ENCODE measurements at regions not wholly inside any gene's neighbourhood (a gene's known extent, or its start where the extent isn't known, plus 50 kb on each side); places are given as distances from the start of the nearest gene placed in this dataset.

GRCh38 chr5:89989776-89990175 is 419.8 kb downstream of the CETN3 start:
- no peak overlapping the region for H3K27ac ChIP-seq (replicated peaks; ENCODE audit: low read length)

DNA sequence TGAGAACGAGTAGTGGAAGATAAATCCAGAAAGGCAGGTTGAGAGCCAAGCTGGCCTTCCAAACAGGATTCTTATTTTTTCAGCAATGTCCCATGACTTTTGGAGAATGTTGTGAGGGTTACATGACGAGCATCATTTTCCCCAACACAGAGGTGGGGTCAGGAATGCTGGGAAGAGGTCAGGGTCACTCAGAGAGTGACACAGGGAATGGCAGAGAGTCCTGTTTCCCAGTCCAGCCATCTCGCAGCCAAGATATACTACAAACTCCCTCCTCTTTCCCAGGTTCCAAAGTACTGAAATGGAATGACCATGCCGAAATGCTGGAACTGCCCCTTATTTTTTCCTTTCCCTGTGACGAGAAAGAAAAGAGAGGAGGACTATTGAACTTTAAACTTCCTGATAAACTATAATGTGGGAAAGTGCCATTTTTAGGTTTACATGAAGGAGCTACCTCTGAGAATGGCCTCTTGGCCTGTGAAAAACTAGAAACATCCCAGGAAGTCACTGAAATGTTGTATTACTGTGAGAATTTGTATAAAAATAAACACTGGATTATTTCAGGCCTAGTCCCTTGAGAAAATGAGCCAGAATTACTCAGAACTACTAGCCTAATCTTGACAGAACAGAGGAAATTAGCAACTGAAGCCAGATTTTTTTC is 420.4 kb downstream of the CETN3 start:
- no peaks in the 10 kb centered on the region for H3K27me3 ChIP-seq (ENCODE audit: control insufficient read depth in 3 of 3, insufficient read depth in 3 of 3, low read depth in 1 of 3, low read length in 3 of 3)
- no peak overlapping the region for H2BK120ac ChIP-seq (ENCODE audit: low read depth, low read length)
- H2BK15ac ChIP-seq (ENCODE audit: low read length) = no peak overlapping the region
- H3K14ac ChIP-seq (ENCODE audit: low read length) = no peak overlapping the region
- H3K23ac ChIP-seq (ENCODE audit: low read depth, low read length, poor library complexity) = no peak overlapping the region
- no peak overlapping the region for H3K4me2 ChIP-seq (ENCODE audit: insufficient read depth, low read length, poor library complexity, severe bottlenecking)
- no peaks in the 10 kb centered on the region for H3K36me3 ChIP-seq (replicated peaks in 1 of 2; ENCODE audit: control insufficient read depth in 2 of 2, insufficient read depth in 2 of 2, low read length in 2 of 2)
- no peaks in the 10 kb centered on the region for H3K79me1 ChIP-seq (ENCODE audit: low read depth, low read length)
- H3K4me3 ChIP-seq (ENCODE audit: low read length in 2 of 2) = no peak overlapping the region
- H3K18ac ChIP-seq (ENCODE audit: low read length) = no peak overlapping the region
- H4K91ac ChIP-seq (ENCODE audit: low read depth, low read length, poor library complexity) = no peak overlapping the region
- H3K4me1 ChIP-seq (ENCODE audit: control insufficient read depth in 2 of 2, insufficient read depth in 1 of 2, low read depth in 1 of 2, low read length in 2 of 2) = peaks cover 4 to 20% of the 10 kb centered on the region in 2 donors
- DNase-seq (ENCODE audit: low spot score) = no peak
- no CpG with 5 or more reads among the region's 5 CpGs for WGBS, 2 donors (ENCODE audit: extremely low coverage in 2 of 2, insufficient read length in 2 of 2, insufficient replicate concordance in 1 of 2)
- H2AK5ac ChIP-seq (ENCODE audit: low read depth, low read length) = no peak overlapping the region
- H3K9ac ChIP-seq (ENCODE audit: low read depth, low read length, poor library complexity) = no peak overlapping the region
- no peak overlapping the region for H3K27ac ChIP-seq (replicated peaks; ENCODE audit: low read length)
- no peaks in the 10 kb centered on the region for H3K9me3 ChIP-seq (replicated peaks in 1 of 2; ENCODE audit: control insufficient read depth in 2 of 2, insufficient read depth in 1 of 2, low read depth in 1 of 2, low read length in 2 of 2)
- no peak overlapping the region for H3K4ac ChIP-seq (ENCODE audit: low read length)
- no peak overlapping the region for H2BK12ac ChIP-seq (ENCODE audit: low read length)
- H2AFZ ChIP-seq (ENCODE audit: low read length) = peak overlapping the region; percentile 67
- no peak overlapping the region for H4K8ac ChIP-seq (ENCODE audit: low read depth, low read length)
- H2BK5ac ChIP-seq (ENCODE audit: low read length) = no peak overlapping the region

More at GRCh38 chr5:89989776-89990175, 419.8 kb downstream of the CETN3 start:
- H3K18ac ChIP-seq (ENCODE audit: low read length) = no peak overlapping the region
- H2BK12ac ChIP-seq (ENCODE audit: low read length) = no peak overlapping the region
- no peaks in the 10 kb centered on the region for H3K36me3 ChIP-seq (replicated peaks in 1 of 2; ENCODE audit: control insufficient read depth in 2 of 2, insufficient read depth in 2 of 2, low read length in 2 of 2)
- no peak overlapping the region for H3K9ac ChIP-seq (ENCODE audit: low read depth, low read length, poor library complexity)
- H3K4me2 ChIP-seq (ENCODE audit: insufficient read depth, low read length, poor library complexity, severe bottlenecking) = no peak overlapping the region
- H2BK120ac ChIP-seq (ENCODE audit: low read depth, low read length) = no peak overlapping the region
- no peak overlapping the region for H3K4me3 ChIP-seq (ENCODE audit: low read length in 2 of 2)
- no peak overlapping the region for H2BK15ac ChIP-seq (ENCODE audit: low read length)
- no peak overlapping the region for H3K23ac ChIP-seq (ENCODE audit: low read depth, low read length, poor library complexity)
- H4K8ac ChIP-seq (ENCODE audit: low read depth, low read length) = no peak overlapping the region
- no peak overlapping the region for H2BK5ac ChIP-seq (ENCODE audit: low read length)
- DNase-seq (ENCODE audit: low spot score) = no peak
- H2AFZ ChIP-seq (ENCODE audit: low read length) = peak overlapping the region; percentile 67
- H3K9me3 ChIP-seq (replicated peaks in 1 of 2; ENCODE audit: control insufficient read depth in 2 of 2, insufficient read depth in 1 of 2, low read depth in 1 of 2, low read length in 2 of 2) = no peaks in the 10 kb centered on the region
- H3K79me1 ChIP-seq (ENCODE audit: low read depth, low read length) = no peaks in the 10 kb centered on the region
- no peak overlapping the region for H3K4ac ChIP-seq (ENCODE audit: low read length)
- no peak overlapping the region for H2AK5ac ChIP-seq (ENCODE audit: low read depth, low read length)
- no peaks in the 10 kb centered on the region for H3K27me3 ChIP-seq (ENCODE audit: control insufficient read depth in 3 of 3, insufficient read depth in 3 of 3, low read depth in 1 of 3, low read length in 3 of 3)
- H3K14ac ChIP-seq (ENCODE audit: low read length) = no peak overlapping the region
- H4K91ac ChIP-seq (ENCODE audit: low read depth, low read length, poor library complexity) = no peak overlapping the region
- H3K4me1 ChIP-seq (ENCODE audit: control insufficient read depth in 2 of 2, insufficient read depth in 1 of 2, low read depth in 1 of 2, low read length in 2 of 2) = peaks cover 4 to 20% of the 10 kb centered on the region in 2 donors

DNA sequence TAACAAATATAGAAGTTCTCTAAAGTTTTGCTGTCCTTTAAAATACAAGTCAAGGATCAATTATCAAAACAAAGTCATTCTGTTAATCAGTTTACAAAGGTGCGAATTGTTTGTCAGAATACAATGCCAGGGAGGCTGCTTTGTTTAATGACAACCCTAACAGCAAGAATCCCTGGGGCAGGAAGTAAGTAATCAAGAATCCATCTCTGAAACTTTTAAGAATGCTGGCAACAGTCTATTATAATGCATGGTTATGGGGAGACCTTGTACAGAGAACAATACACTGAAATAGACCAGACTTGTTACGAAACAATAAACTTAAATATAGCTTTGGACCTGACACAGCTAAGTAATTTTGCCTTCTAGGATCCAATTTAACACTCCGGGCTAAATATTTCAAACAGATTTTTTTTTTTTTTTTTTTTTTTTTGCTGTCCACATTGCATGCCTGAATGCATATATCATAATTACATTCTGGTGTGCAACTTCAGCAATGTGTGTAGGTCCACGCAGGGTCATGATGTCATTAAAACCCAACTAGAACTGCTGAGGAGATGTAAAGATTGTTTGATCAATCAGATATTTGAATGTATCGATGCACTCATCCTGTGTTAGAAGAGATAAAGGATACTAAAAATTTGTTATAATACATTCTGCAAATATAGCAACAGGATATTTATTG is 421.3 kb downstream of the CETN3 start:
- no CpG with 5 or more reads among the region's 5 CpGs for WGBS, 2 donors (ENCODE audit: extremely low coverage in 2 of 2, insufficient read length in 2 of 2, insufficient replicate concordance in 1 of 2)
- Histone ChIP-seq H3K4me1 (ENCODE audit: control insufficient read depth in 2 of 2, insufficient read depth in 1 of 2, low read depth in 1 of 2, low read length in 2 of 2) (peaks cover 4 to 20% of the 10 kb centered on the region in 2 donors), H2BK12ac (ENCODE audit: low read length) (no peak overlapping the region), H3K9ac (ENCODE audit: low read depth, low read length, poor library complexity) (no peak overlapping the region), H4K91ac (ENCODE audit: low read depth, low read length, poor library complexity) (no peak overlapping the region), H2BK5ac (ENCODE audit: low read length) (no peak overlapping the region), H2AFZ (ENCODE audit: low read length) (no peak overlapping the region), H3K36me3 (replicated peaks in 1 of 2; ENCODE audit: control insufficient read depth in 2 of 2, insufficient read depth in 2 of 2, low read length in 2 of 2) (no peaks in the 10 kb centered on the region), H3K9me3 (replicated peaks in 1 of 2; ENCODE audit: control insufficient read depth in 2 of 2, insufficient read depth in 1 of 2, low read depth in 1 of 2, low read length in 2 of 2) (no peaks in the 10 kb centered on the region), H2AK5ac (ENCODE audit: low read depth, low read length) (no peak overlapping the region), H3K14ac (ENCODE audit: low read length) (no peak overlapping the region), H3K4me2 (ENCODE audit: insufficient read depth, low read length, poor library complexity, severe bottlenecking) (no peak overlapping the region), H3K18ac (ENCODE audit: low read length) (no peak overlapping the region), H3K27ac (replicated peaks; ENCODE audit: low read length) (no peak overlapping the region), H3K27me3 (ENCODE audit: control insufficient read depth in 3 of 3, insufficient read depth in 3 of 3, low read depth in 1 of 3, low read length in 3 of 3) (no peaks in the 10 kb centered on the region), H3K23ac (ENCODE audit: low read depth, low read length, poor library complexity) (no peak overlapping the region), H3K4me3 (ENCODE audit: low read length in 2 of 2) (no peak overlapping the region), H2BK120ac (ENCODE audit: low read depth, low read length) (no peak overlapping the region), H3K4ac (ENCODE audit: low read length) (no peak overlapping the region), H2BK15ac (ENCODE audit: low read length) (no peak overlapping the region), H3K79me1 (ENCODE audit: low read depth, low read length) (no peaks in the 10 kb centered on the region), H4K8ac (ENCODE audit: low read depth, low read length) (no peak overlapping the region)
- no peak for DNase-seq (ENCODE audit: low spot score)

DNA sequence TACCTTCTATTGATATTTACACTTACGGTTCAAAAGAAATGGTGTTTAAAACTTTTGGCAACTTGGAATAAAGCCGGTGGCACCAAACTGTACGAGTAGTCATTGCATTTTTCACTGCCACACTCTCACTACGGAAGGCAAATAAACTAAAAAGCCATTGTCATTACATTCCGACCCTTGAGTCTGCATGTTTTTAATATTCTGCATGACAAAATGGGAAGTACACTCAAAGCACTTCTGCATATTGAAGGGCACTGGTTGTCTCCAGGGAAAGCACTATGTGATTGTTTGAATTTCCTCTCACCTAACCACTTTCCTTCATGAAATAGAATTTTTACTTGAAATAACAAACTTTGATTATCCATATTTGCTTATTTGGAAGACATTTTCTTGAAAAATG is 426.3 kb downstream of the CETN3 start:
- no peaks in the 10 kb centered on the region for H3K9me3 ChIP-seq (replicated peaks in 1 of 2; ENCODE audit: control insufficient read depth in 2 of 2, insufficient read depth in 1 of 2, low read depth in 1 of 2, low read length in 2 of 2)
- H3K4ac ChIP-seq (ENCODE audit: low read length) = no peak overlapping the region
- H2AFZ ChIP-seq (ENCODE audit: low read length) = no peak overlapping the region
- H3K9ac ChIP-seq (ENCODE audit: low read depth, low read length, poor library complexity) = no peak overlapping the region
- H4K8ac ChIP-seq (ENCODE audit: low read depth, low read length) = no peak overlapping the region
- H3K4me3 ChIP-seq (ENCODE audit: low read length in 2 of 2) = no peak overlapping the region
- no peak overlapping the region for H2BK15ac ChIP-seq (ENCODE audit: low read length)
- no peak overlapping the region for H2BK5ac ChIP-seq (ENCODE audit: low read length)
- H2BK120ac ChIP-seq (ENCODE audit: low read depth, low read length) = no peak overlapping the region
- H3K79me1 ChIP-seq (ENCODE audit: low read depth, low read length) = no peaks in the 10 kb centered on the region
- no peak overlapping the region for H2BK12ac ChIP-seq (ENCODE audit: low read length)
- H4K91ac ChIP-seq (ENCODE audit: low read depth, low read length, poor library complexity) = no peak overlapping the region
- no peaks in the 10 kb centered on the region for H3K27me3 ChIP-seq (ENCODE audit: control insufficient read depth in 3 of 3, insufficient read depth in 3 of 3, low read depth in 1 of 3, low read length in 3 of 3)
- H3K27ac ChIP-seq (replicated peaks; ENCODE audit: low read length) = no peak overlapping the region
- H3K36me3 ChIP-seq (replicated peaks in 1 of 2; ENCODE audit: control insufficient read depth in 2 of 2, insufficient read depth in 2 of 2, low read length in 2 of 2) = no peaks in the 10 kb centered on the region
- WGBS, 2 donors (ENCODE audit: extremely low coverage in 2 of 2, insufficient read length in 2 of 2, insufficient replicate concordance in 1 of 2) = no CpG with 5 or more reads among the region's 5 CpGs
- H3K4me2 ChIP-seq (ENCODE audit: insufficient read depth, low read length, poor library complexity, severe bottlenecking) = no peak overlapping the region
- no peak overlapping the region for H2AK5ac ChIP-seq (ENCODE audit: low read depth, low read length)
- no peak overlapping the region for H3K14ac ChIP-seq (ENCODE audit: low read length)
- H3K4me1 ChIP-seq (ENCODE audit: control insufficient read depth in 2 of 2, insufficient read depth in 1 of 2, low read depth in 1 of 2, low read length in 2 of 2) = peaks cover 0 to 2% of the 10 kb centered on the region in 2 donors
- no peak overlapping the region for H3K23ac ChIP-seq (ENCODE audit: low read depth, low read length, poor library complexity)
- no peak overlapping the region for H3K18ac ChIP-seq (ENCODE audit: low read length)
- DNase-seq (ENCODE audit: low spot score) = no peak

Data from neuronal stem cell (in vitro differentiated cells).